Cardiac fibroblast (primary cell): ENCODE measurements at regions not wholly inside any gene's neighbourhood (a gene's known extent, or its start where the extent isn't known, plus 50 kb on each side); places are given as distances from the start of the nearest gene placed in this dataset.

Experiments used
- DNase-seq, 2 donors: peaks; one replicate each; pipeline versions ENCODE4 v3.0.0 to v3.0.0-alpha.2; 2010; ENCODE audit warnings: low read depth in 2 of 2
- H3K4me3 ChIP-seq, 2 donors: replicated peaks in 1 of 2; 1 replicate in 1 of 2; 2 replicates in 1 of 2; pipeline ENCODE4 v1.5.1; 2011; ENCODE audit warnings: low read depth in 2 of 2, low read length in 2 of 2, mild to moderate bottlenecking in 2 of 2, moderate library complexity in 1 of 2
- CTCF ChIP-seq: IDR thresholded peaks from one replicate; pipeline ENCODE4 v1.5.1; 2011; ENCODE audit warnings: low read depth, mild to moderate bottlenecking, low read length, inconsistent platforms

GRCh38 chr6:87916446-87916845, 131.2 kb upstream of the SPACA1 start:
- TF ChIP-seq CTCF: no peak
- no peak overlapping the region for H3K4me3 ChIP-seq
- no peak for DNase-seq

GRCh38 chr6:87914637-87915395, 132.8 kb upstream of the SPACA1 start:
- peak; percentile 3 to 16 for DNase-seq
- H3K4me3 ChIP-seq: no peak overlapping the region
- no peak for TF ChIP-seq CTCF

- DNase-seq: no peak
- no peak for TF ChIP-seq CTCF
- no peak overlapping the region for H3K4me3 ChIP-seq
These were observed 133.7 kb upstream of the SPACA1 start for GRCh38 chr6:87913974-87914373.

GRCh38 chr6:87912102-87912501, 135.5 kb upstream of the SPACA1 start:
- H3K4me3 ChIP-seq: no peak overlapping the region
- DNase-seq: no peak
- no peak for TF ChIP-seq CTCF

- no peak for TF ChIP-seq CTCF
- H3K4me3 ChIP-seq: no peak overlapping the region
- DNase-seq: peak; percentile 25 to 92
These were observed 137.8 kb upstream of the SPACA1 start for GRCh38 chr6:87909849-87910248.

- no peak for TF ChIP-seq CTCF
- no peak overlapping the region for H3K4me3 ChIP-seq
- DNase-seq: peak in 1 of 2 donors; percentile 22
These were observed 138.4 kb upstream of the SPACA1 start for GRCh38 chr6:87908978-87909811.
